H1 (cell line): ENCODE measurements at regions not wholly inside any gene's neighbourhood (a gene's known extent, or its start where the extent isn't known, plus 50 kb on each side); places are given as distances from the start of the nearest gene placed in this dataset.

ENCODE experiments used
- CTCF ChIA-PET: fragments of 300-600 bp; sonication (Branson Sonifier 250); formaldehyde crosslinking; loops from one replicate; lab custom pipeline; 2021; ENCODE audit not compliant: partially characterized antibody; lab: Charles Lee
- POLR2A ChIA-PET: fragments of 300-600 bp; sonication (Branson Sonifier 250); formaldehyde crosslinking; loops from one replicate; lab custom pipeline; 2021; ENCODE audit warnings: inconsistent platforms; ENCODE audit not compliant: partially characterized antibody; lab: Charles Lee
- DNase-seq, 2 experiments: peaks; one replicate each; pipeline versions ENCODE4 v3.0.0 to v3.0.0-alpha.2; 2010 to 2022; ENCODE audit warnings: low spot score in 2 of 2, low read depth in 1 of 2, mixed read lengths in 1 of 2
- FAIRE-seq: peaks from 2 replicates; lab custom pipeline; 2011; peaks lifted over from hg19 to GRCh38; lab: Jason Lieb, UNC
- H2AFZ ChIP-seq: 2 replicates; pipeline ENCODE4 v1.8.1; 2012; ENCODE audit warnings: low read length, inconsistent platforms
- H2AK5ac ChIP-seq: 2 replicates; pipeline ENCODE4 v1.6.1; 2013; ENCODE audit warnings: low read depth, low read length
- H2BK120ac ChIP-seq: replicated peaks from 2 replicates; pipeline ENCODE3; 2013; ENCODE audit warnings: low read depth, low read length, inconsistent platforms
- H2BK12ac ChIP-seq: 2 replicates; pipeline ENCODE4 v1.6.1; 2013; ENCODE audit warnings: low read depth, low read length
- H2BK15ac ChIP-seq: 2 replicates; pipeline ENCODE4 v1.6.1; 2013; ENCODE audit warnings: low read length
- H2BK20ac ChIP-seq: 2 replicates; pipeline ENCODE4 v1.6.1; 2013; ENCODE audit warnings: low read length
- H2BK5ac ChIP-seq: 2 replicates; pipeline ENCODE4 v1.6.1; 2013; ENCODE audit warnings: low read depth, low read length
- H3K14ac ChIP-seq: 2 replicates; pipeline ENCODE4 v1.6.1; 2013; ENCODE audit warnings: inconsistent platforms; ENCODE audit not compliant: insufficient read length
- H3K18ac ChIP-seq: 2 replicates; pipeline ENCODE4 v1.6.1; 2013; ENCODE audit warnings: low read length; ENCODE audit errors: extremely low read depth
- H3K23ac ChIP-seq: 2 replicates; pipeline ENCODE4 v1.6.1; 2013; ENCODE audit warnings: inconsistent platforms; ENCODE audit not compliant: insufficient read length
- H3K23me2 ChIP-seq: 2 replicates; pipeline ENCODE4 v1.6.1; 2013; ENCODE audit warnings: low read depth, low read length
- H3K27ac ChIP-seq: 2 replicates; pipeline ENCODE4 v1.6.1; 2011; ENCODE audit warnings: low read depth, low read length, inconsistent platforms
- H3K27me3 ChIP-seq, 4 experiments: replicated peaks in 1 of 4; 1 replicate in 1 of 4; 2 replicates in 3 of 4; pipeline versions ENCODE4 v1.6.1 to v1.8.1; 2011 to 2013; ENCODE audit warnings: low read length in 3 of 4, mild to moderate bottlenecking in 3 of 4, inconsistent platforms in 2 of 4, mixed read lengths in 2 of 4, moderate library complexity in 1 of 4; ENCODE audit not compliant: control insufficient read depth in 3 of 4, insufficient read depth in 3 of 4; ENCODE audit errors: extremely low read depth in 1 of 4
- H3K36me3 ChIP-seq, 4 experiments: 2 replicates each; pipeline versions ENCODE4 v1.6.1 to v1.8.1; 2011 to 2013; ENCODE audit warnings: mild to moderate bottlenecking in 4 of 4, low read length in 3 of 4, moderate library complexity in 2 of 4, control low read depth in 1 of 4, inconsistent platforms in 1 of 4; ENCODE audit not compliant: insufficient read depth in 4 of 4, control insufficient read depth in 2 of 4
- H3K4ac ChIP-seq: replicated peaks from 2 replicates; pipeline ENCODE3; 2013; ENCODE audit warnings: low read length, low read depth, mixed read lengths, inconsistent platforms; ENCODE audit not compliant: insufficient read length
- H3K4me1 ChIP-seq, 4 experiments: replicated peaks in 1 of 4; 1 replicate in 1 of 4; 2 replicates in 3 of 4; pipeline versions ENCODE4 v1.6.1 to v1.8.1; 2011 to 2013; ENCODE audit warnings: low read length in 3 of 4, inconsistent platforms in 2 of 4, mixed read lengths in 1 of 4; ENCODE audit not compliant: insufficient read depth in 4 of 4, control insufficient read depth in 3 of 4
- H3K4me2 ChIP-seq, 2 experiments: 2 replicates each; pipeline versions ENCODE4 v1.6.1 to v1.8.1; 2011 to 2013; ENCODE audit warnings: low read depth in 2 of 2, low read length in 2 of 2, control low read depth in 1 of 2, inconsistent platforms in 1 of 2, mild to moderate bottlenecking in 1 of 2; ENCODE audit not compliant: insufficient read depth in 1 of 2
- H3K4me3 ChIP-seq, 4 experiments: fragments of 200-600, 300-600 bp in 1 of 4; sonication (generic), shearing (Covaris generic), sonication (Bioruptor Twin) in 1 of 4; 2 replicates each; pipeline versions ENCODE4 v1.5.1 to v1.8.1; 2011 to 2016; ENCODE audit warnings: low read length in 4 of 4, low read depth in 3 of 4, control low read depth in 2 of 4, inconsistent platforms in 2 of 4, mild to moderate bottlenecking in 2 of 4, mixed read lengths in 1 of 4, moderate library complexity in 1 of 4; ENCODE audit not compliant: insufficient read depth in 2 of 4; ENCODE audit errors: extremely low read depth in 1 of 4
- H3K56ac ChIP-seq: replicated peaks from 2 replicates; pipeline ENCODE3; 2013; ENCODE audit warnings: low read depth, mild to moderate bottlenecking, mixed read lengths, low read length, inconsistent platforms; ENCODE audit not compliant: insufficient read length
- H3K79me1 ChIP-seq: 2 replicates; pipeline ENCODE4 v1.6.1; 2013; ENCODE audit warnings: low read depth, low read length, control low read depth
- H3K79me2 ChIP-seq, 2 experiments: 2 replicates each; pipeline versions ENCODE4 v1.6.1 to v1.8.1; 2012 to 2013; ENCODE audit warnings: low read length in 2 of 2, mild to moderate bottlenecking in 2 of 2, inconsistent platforms in 1 of 2; ENCODE audit not compliant: insufficient read depth in 2 of 2, control insufficient read depth in 1 of 2
- H3K9ac ChIP-seq, 4 experiments: replicated peaks in 1 of 4; 1 replicate in 1 of 4; 2 replicates in 3 of 4; pipeline versions ENCODE4 v1.6.1 to v1.8.1; 2011 to 2013; ENCODE audit warnings: low read depth in 3 of 4, low read length in 3 of 4, control low read depth in 2 of 4, mild to moderate bottlenecking in 2 of 4, moderate library complexity in 2 of 4, inconsistent platforms in 1 of 4; ENCODE audit errors: extremely low read depth in 1 of 4
- H3K9me3 ChIP-seq, 2 experiments: 2 replicates each; pipeline versions ENCODE4 v1.6.1 to v1.8.1; 2012 to 2013; ENCODE audit warnings: mild to moderate bottlenecking in 2 of 2, moderate library complexity in 2 of 2, control low read depth in 1 of 2, inconsistent platforms in 1 of 2, low read depth in 1 of 2, low read length in 1 of 2, mixed read lengths in 1 of 2; ENCODE audit not compliant: insufficient read depth in 2 of 2
- H4K20me1 ChIP-seq, 2 experiments: replicated peaks in 1 of 2; 2 replicates each; pipeline versions ENCODE3 to v1.8.1; 2011 to 2013; ENCODE audit warnings: inconsistent platforms in 2 of 2, low read length in 2 of 2, mild to moderate bottlenecking in 1 of 2; ENCODE audit not compliant: insufficient read depth in 2 of 2, control insufficient read depth in 1 of 2
- H4K5ac ChIP-seq: 2 replicates; pipeline ENCODE4 v1.6.1; 2013; ENCODE audit warnings: low read length, low read depth, mixed read lengths, inconsistent platforms; ENCODE audit not compliant: insufficient read length
- H4K8ac ChIP-seq: 2 replicates; pipeline ENCODE4 v1.8.0; 2013; ENCODE audit warnings: mild to moderate bottlenecking, moderate library complexity, low read length, inconsistent platforms; ENCODE audit not compliant: insufficient read depth; ENCODE audit errors: extremely low read depth
- H4K91ac ChIP-seq: replicated peaks from 2 replicates; pipeline ENCODE3; 2013; ENCODE audit warnings: low read length, mixed read lengths, inconsistent platforms; ENCODE audit not compliant: insufficient read length
- BRCA1 ChIP-seq: IDR thresholded peaks from 2 replicates; pipeline ENCODE4 v1.6.1; 2012; ENCODE audit warnings: low read depth, low read length, improper control_type of control experiment
- EP300 ChIP-seq, 2 experiments: IDR thresholded peaks; 1 replicate in 1 of 2; 2 replicates in 1 of 2; pipeline ENCODE4 v1.6.1; 2011 to 2012; ENCODE audit warnings: low read depth in 2 of 2, low read length in 2 of 2, mild to moderate bottlenecking in 2 of 2, borderline replicate concordance in 1 of 2, inconsistent platforms in 1 of 2, moderate library complexity in 1 of 2
- GABPA ChIP-seq: IDR thresholded peaks from 2 replicates; pipeline ENCODE4 v1.6.1; 2011; ENCODE audit warnings: mild to moderate bottlenecking, low read length, moderate library complexity, borderline replicate concordance; ENCODE audit not compliant: insufficient read depth
- JUN ChIP-seq: IDR thresholded peaks from 2 replicates; pipeline ENCODE4 v1.6.1; 2011; ENCODE audit warnings: low read depth, mild to moderate bottlenecking, improper control_type of control experiment, low read length
- MAFK ChIP-seq: IDR thresholded peaks from 2 replicates; pipeline ENCODE4 v1.6.1; 2012; ENCODE audit warnings: low read depth, mild to moderate bottlenecking, improper control_type of control experiment, low read length
- NANOG ChIP-seq: IDR thresholded peaks from 2 replicates; pipeline ENCODE4 v1.6.1; 2011; ENCODE audit warnings: low read length, low read depth, mild to moderate bottlenecking, inconsistent platforms; ENCODE audit not compliant: insufficient read depth, poor library complexity, severe bottlenecking
- SP4 ChIP-seq: IDR thresholded peaks from 2 replicates; pipeline ENCODE4 v1.6.1; 2012; ENCODE audit warnings: low read length, inconsistent platforms
- TBP ChIP-seq: IDR thresholded peaks from 2 replicates; pipeline ENCODE4 v1.6.1; 2011; ENCODE audit warnings: low read depth, low read length, improper control_type of control experiment
- TCF12 ChIP-seq: IDR thresholded peaks from 2 replicates; pipeline ENCODE4 v1.6.1; 2011; ENCODE audit warnings: low read depth, mild to moderate bottlenecking, low read length
- WGBS, 2 experiments: shearing (Covaris generic) in 1 of 2; methylation state at CpG; one replicate each; pipeline versions ENCODE4 v1.1.6 to v1.1.7; 2013 to 2015; ENCODE audit warnings: low lambda C conversion rate in 2 of 2, mixed read lengths in 2 of 2, inconsistent platforms in 1 of 2, low coverage in 1 of 2, missing lambda C conversion rate in 1 of 2; ENCODE audit not compliant: insufficient replicate concordance in 2 of 2, insufficient coverage in 1 of 2, insufficient read length in 1 of 2; ENCODE audit errors: extremely low coverage in 1 of 2, missing lambda C conversion rate in 1 of 2; 5-methylcytosine and 5-hydroxymethylcytosine counted together
- TF ChIP-seq, protein P1 (sequence below): IDR thresholded peaks from 2 replicates; pipeline ENCODE4 v1.6.1; 2012; ENCODE audit warnings: low read length, inconsistent platforms

DNA sequence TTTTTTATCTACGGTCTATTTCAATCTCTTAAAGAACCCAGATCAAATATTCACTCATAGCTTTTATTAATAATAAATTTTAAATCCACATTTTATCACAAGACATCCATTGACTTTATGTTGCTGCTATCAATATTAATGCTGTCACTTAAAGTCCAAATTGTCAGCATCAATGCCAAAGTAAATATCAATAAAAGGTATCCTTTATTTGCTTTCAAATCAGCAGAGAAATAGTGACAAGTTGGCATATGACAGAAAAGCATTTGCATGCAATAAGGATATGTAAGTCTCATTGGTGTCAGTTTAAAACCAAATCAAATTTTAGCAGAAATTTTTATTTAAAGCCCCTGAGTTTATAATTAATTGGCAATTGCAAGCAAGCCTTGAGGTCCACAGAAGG, 775.4 kb downstream of the ADCYAP1 start:
- no peaks in the 10 kb centered on the region for H3K79me1 ChIP-seq
- 100% methylated on average over 1 of the region's 1 CpG; no CpG with 5 or more reads in 1 of the 2 experiments for WGBS, 2 experiments
- no peaks in the 10 kb centered on the region for H4K20me1 ChIP-seq
- H2AFZ ChIP-seq: no peak overlapping the region
- H3K18ac ChIP-seq: no peak overlapping the region
- H3K27me3 ChIP-seq: no peaks in the 10 kb centered on the region
- H3K56ac ChIP-seq: no peak overlapping the region
- H2BK12ac ChIP-seq: no peak overlapping the region
- no peaks in the 10 kb centered on the region for H3K23me2 ChIP-seq
- CTCF ChIA-PET: no interaction called here
- H4K8ac ChIP-seq: no peak overlapping the region
- H3K4ac ChIP-seq: no peak overlapping the region
- no peak overlapping the region for H3K23ac ChIP-seq
- no peaks in the 10 kb centered on the region for H3K36me3 ChIP-seq
- no peak overlapping the region for H3K4me2 ChIP-seq
- no peaks in the 10 kb centered on the region for H3K9me3 ChIP-seq
- no peak overlapping the region for H3K4me3 ChIP-seq
- H2BK5ac ChIP-seq: no peak overlapping the region
- DNase-seq: no peak
- H2BK120ac ChIP-seq: no peak overlapping the region
- H2BK20ac ChIP-seq: no peak overlapping the region
- no peak overlapping the region for H3K27ac ChIP-seq
- H3K14ac ChIP-seq: no peak overlapping the region
- H3K9ac ChIP-seq: no peak overlapping the region
- no peaks in the 10 kb centered on the region for H3K79me2 ChIP-seq
- H4K91ac ChIP-seq: no peak overlapping the region
- no peak for TF ChIP-seq SP4
- TF ChIP-seq GABPA: no peak
- TF ChIP-seq EP300 (IDR thresholded peaks at IDR 0.05; ENCODE audit: borderline replicate concordance in 1 of 2, low read depth in 2 of 2, low read length in 2 of 2): no peak
- TF ChIP-seq NANOG: no peak
- no peak for TF ChIP-seq BRCA1
- no peak for TF ChIP-seq JUN
- TF ChIP-seq MAFK: no peak
- TF ChIP-seq TBP: no peak
- TF ChIP-seq, protein P1, sequence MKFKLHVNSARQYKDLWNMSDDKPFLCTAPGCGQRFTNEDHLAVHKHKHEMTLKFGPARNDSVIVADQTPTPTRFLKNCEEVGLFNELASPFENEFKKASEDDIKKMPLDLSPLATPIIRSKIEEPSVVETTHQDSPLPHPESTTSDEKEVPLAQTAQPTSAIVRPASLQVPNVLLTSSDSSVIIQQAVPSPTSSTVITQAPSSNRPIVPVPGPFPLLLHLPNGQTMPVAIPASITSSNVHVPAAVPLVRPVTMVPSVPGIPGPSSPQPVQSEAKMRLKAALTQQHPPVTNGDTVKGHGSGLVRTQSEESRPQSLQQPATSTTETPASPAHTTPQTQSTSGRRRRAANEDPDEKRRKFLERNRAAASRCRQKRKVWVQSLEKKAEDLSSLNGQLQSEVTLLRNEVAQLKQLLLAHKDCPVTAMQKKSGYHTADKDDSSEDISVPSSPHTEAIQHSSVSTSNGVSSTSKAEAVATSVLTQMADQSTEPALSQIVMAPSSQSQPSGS: no peak
- TF ChIP-seq TCF12: no peak
- H2BK15ac ChIP-seq: no peak overlapping the region
- H4K5ac ChIP-seq: no peak overlapping the region
- POLR2A ChIA-PET: no interaction called here
- no peaks in the 10 kb centered on the region for H3K4me1 ChIP-seq
- no peak for FAIRE-seq
- no peak overlapping the region for H2AK5ac ChIP-seq
